ENCODE measurements at regions not wholly inside any gene's neighbourhood (a gene's known extent, or its start where the extent isn't known, plus 50 kb on each side); places are given as distances from the start of the nearest gene placed in this dataset.

- no peaks in the 10 kb centered on the region for H3K9me1 ChIP-seq (ENCODE audit: control insufficient read depth, extremely low read depth, insufficient read depth, low read length)
- no peaks in the 10 kb centered on the region for H3K9me3 ChIP-seq (ENCODE audit: control insufficient read depth, low read depth, low read length)
- H2AFZ ChIP-seq (ENCODE audit: control insufficient read depth, low read length) = no peak overlapping the region
- FAIRE-seq (no peak), DNase-seq (ENCODE audit: low read depth, low spot score) (no peak)
- no peak overlapping the region for H3K9ac ChIP-seq (ENCODE audit: control insufficient read depth, extremely low read depth, insufficient read depth, low read length)
- H4K20me1 ChIP-seq (ENCODE audit: control insufficient read depth, extremely low read depth, insufficient read depth, low read length) = no peaks in the 10 kb centered on the region
- no peaks in the 10 kb centered on the region for H3K27me3 ChIP-seq (ENCODE audit: control insufficient read depth, extremely low read depth, insufficient read depth, low read length)
- TF ChIP-seq CTCF (optimal IDR thresholded peaks at IDR 0.05 in 1 of 3, IDR thresholded peaks at IDR 0.05 in 1 of 3, conservative IDR thresholded peaks at IDR 0.05 in 1 of 3; ENCODE audit: extremely low read depth in 1 of 3, insufficient read depth in 2 of 3, low read length in 3 of 3) = no peak
- TF ChIP-seq EZH2 (IDR thresholded peaks at IDR 0.05; ENCODE audit: low read length) = no peak
- dilution Hi-C loops (cut with MboI; ENCODE audit: extremely low pct_ligation_motif_present, low sequenced_read_pairs) = loop anchor here (10.0 kb wide), 1 partner anchor 68 kb away; no protein-coding TSS in a partner anchor
- no peaks in the 10 kb centered on the region for H3K36me3 ChIP-seq (ENCODE audit: control insufficient read depth in 2 of 2, extremely low read depth in 1 of 2, insufficient read depth in 2 of 2, low read length in 2 of 2)
- no peak overlapping the region for H3K27ac ChIP-seq (ENCODE audit: control insufficient read depth, insufficient read depth, low read length)
- no peaks in the 10 kb centered on the region for H3K79me2 ChIP-seq (ENCODE audit: control insufficient read depth, insufficient read depth, low read length)
- H3K4me3 ChIP-seq (ENCODE audit: control insufficient read depth in 2 of 3, extremely low read depth in 1 of 3, insufficient read depth in 2 of 3, low read depth in 1 of 3, low read length in 3 of 3) = no peak overlapping the region
- no peak overlapping the region for H3K4me2 ChIP-seq (ENCODE audit: control insufficient read depth, extremely low read depth, insufficient read depth, low read depth, low read length)
- no peaks in the 10 kb centered on the region for H3K4me1 ChIP-seq (ENCODE audit: control insufficient read depth, extremely low read depth, insufficient read depth, low read length)
Observed at GRCh38 chr15:62992302-62992701, 50.2 kb upstream of the TPM1 start.

Small RNA genes in the stretch of these regions (small RNA-seq; reads per million reads assigned to genes)
- gene MIR190A (ENCODE audit: insufficient read length in 3 of 3, low read depth in 3 of 3, low replicate concordance in 1 of 3) (6.2 to 192 (median 173) reads per million in 3 experiments), gene MIR6085 (ENCODE audit: insufficient read length in 3 of 3, low read depth in 3 of 3, low replicate concordance in 1 of 3) (0 reads per million in 3 experiments), gene MIR8067 (ENCODE audit: insufficient read length in 3 of 3, low read depth in 3 of 3, low replicate concordance in 1 of 3) (0 reads per million in 3 experiments), gene RF00017 (ENCODE audit: insufficient read length in 3 of 3, low read depth in 3 of 3, low replicate concordance in 1 of 3) (0 reads per million in 3 experiments)

All from keratinocyte (primary cell).